Fibroblast of peridontal ligament (primary cell): ENCODE measurements at regions not wholly inside any gene's neighbourhood (a gene's known extent, or its start where the extent isn't known, plus 50 kb on each side); places are given as distances from the start of the nearest gene placed in this dataset.

Experiments used
- DNase-seq: peaks from one replicate; pipeline ENCODE4 v3.0.0-alpha.2; 2010; ENCODE audit errors: extremely low read depth

- DNase-seq: no peak
These were observed 49.9 kb downstream of the CNTN3 start for GRCh38 chr3:74564560-74564959.

GRCh38 chr3:74562558-74563269, 51.7 kb downstream of the CNTN3 start:
- no peak for DNase-seq

- peak; percentile 5 for DNase-seq
These were observed 52.6 kb downstream of the CNTN3 start for GRCh38 chr3:74561881-74562280.

GRCh38 chr3:74559261-74559660, 55.2 kb downstream of the CNTN3 start:
- DNase-seq: no peak

- no peak for DNase-seq
These were observed 63.8 kb downstream of the CNTN3 start for GRCh38 chr3:74550686-74551085.

GRCh38 chr3:74546426-74546825, 68.0 kb downstream of the CNTN3 start:
- DNase-seq: peak; percentile 8

GRCh38 chr3:74542441-74542840, 72.0 kb downstream of the CNTN3 start:
- DNase-seq: no peak

GRCh38 chr3:74539876-74540275, 74.6 kb downstream of the CNTN3 start:
- no peak for DNase-seq

- DNase-seq: no peak
These were observed 75.8 kb downstream of the CNTN3 start for GRCh38 chr3:74538669-74539068.

GRCh38 chr3:74537857-74538256, 76.6 kb downstream of the CNTN3 start:
- no peak for DNase-seq

- peak; percentile 79 for DNase-seq
These were observed 77.3 kb downstream of the CNTN3 start for GRCh38 chr3:74537164-74537563.

GRCh38 chr3:74535281-74535680, 79.2 kb downstream of the CNTN3 start:
- DNase-seq: no peak

- DNase-seq: no peak
These were observed 79.8 kb downstream of the CNTN3 start for GRCh38 chr3:74534611-74535010.

- peak; percentile 47 for DNase-seq
These were observed 82.0 kb downstream of the CNTN3 start for GRCh38 chr3:74532446-74532845.

- no peak for DNase-seq
These were observed 83.0 kb downstream of the CNTN3 start for GRCh38 chr3:74531491-74531890.

GRCh38 chr3:74529145-74529544, 85.3 kb downstream of the CNTN3 start:
- DNase-seq: no peak

GRCh38 chr3:74527566-74527965, 86.9 kb downstream of the CNTN3 start:
- no peak for DNase-seq

- DNase-seq: no peak
These were observed 90.6 kb downstream of the CNTN3 start for GRCh38 chr3:74523811-74524210.

- no peak for DNase-seq
These were observed 93.6 kb downstream of the CNTN3 start for GRCh38 chr3:74520895-74521294.

GRCh38 chr3:74518610-74519009, 95.8 kb downstream of the CNTN3 start:
- DNase-seq: no peak

- DNase-seq: no peak
These were observed 98.4 kb downstream of the CNTN3 start for GRCh38 chr3:74516019-74516418.

- DNase-seq: no peak
These were observed 99.0 kb downstream of the CNTN3 start for GRCh38 chr3:74515451-74515850.

- no peak for DNase-seq
These were observed 103.4 kb downstream of the CNTN3 start for GRCh38 chr3:74511078-74511477.

- no peak for DNase-seq
These were observed 104.1 kb downstream of the CNTN3 start for GRCh38 chr3:74510261-74510818.
